Smooth muscle cell (in vitro differentiated cells): ENCODE measurements at regions not wholly inside any gene's neighbourhood (a gene's known extent, or its start where the extent isn't known, plus 50 kb on each side); places are given as distances from the start of the nearest gene placed in this dataset.
"Not testable (repeated sequence)": the region's sequence is repeated elsewhere in the genome, so short reads cannot be mapped to it uniquely, and the experiment has no call there.

Experiments
- DNase-seq: peaks from one replicate; lab custom pipeline; 2025; ENCODE audit not compliant: unreplicated experiment; lab: John Stamatoyannopoulos, UW
- H2AFZ ChIP-seq: fragments of 200-600 bp; sonication (generic); 2 replicates; pipeline ENCODE4 v1.6.0; 2016; ENCODE audit warnings: antibody characterized with exemption, low read depth, mild to moderate bottlenecking
- H3F3A ChIP-seq: fragments of 200-600 bp; sonication (generic); 2 replicates; pipeline ENCODE4 v1.6.0; 2017; ENCODE audit warnings: antibody characterized with exemption, low read depth
- H3K27ac ChIP-seq: fragments of 200-600 bp; sonication (generic); 2 replicates; pipeline ENCODE4 v1.5.1; 2016; ENCODE audit warnings: low read depth, mild to moderate bottlenecking
- H3K27me3 ChIP-seq: fragments of 200-600 bp; sonication (generic); 2 replicates; pipeline ENCODE4 v1.6.1; 2016; ENCODE audit warnings: low read depth, mild to moderate bottlenecking
- H3K36me3 ChIP-seq: fragments of 200-600 bp; sonication (generic); 2 replicates; pipeline ENCODE4 v1.5.1; 2016; ENCODE audit warnings: low read depth
- H3K4me1 ChIP-seq: fragments of 200-600 bp; sonication (generic); 2 replicates; pipeline ENCODE4 v1.5.1; 2016; ENCODE audit warnings: low read depth
- H3K4me2 ChIP-seq: fragments of 200-600 bp; sonication (generic); 2 replicates; pipeline ENCODE4 v1.6.0; 2016; ENCODE audit warnings: mild to moderate bottlenecking
- H3K4me3 ChIP-seq: fragments of 200-600 bp; sonication (generic); 2 replicates; pipeline ENCODE4 v1.5.1; 2016; ENCODE audit warnings: mild to moderate bottlenecking
- H3K79me2 ChIP-seq: fragments of 200-600 bp; sonication (generic); 2 replicates; pipeline ENCODE4 v1.6.0; 2016; ENCODE audit warnings: low read depth, mild to moderate bottlenecking
- H3K9ac ChIP-seq: fragments of 200-600 bp; sonication (generic); 2 replicates; pipeline ENCODE4 v1.6.0; 2016; ENCODE audit warnings: low read depth
- H3K9me3 ChIP-seq: fragments of 200-600 bp; sonication (generic); replicated peaks from 2 replicates; pipeline ENCODE4 v1.5.1; 2016; ENCODE audit warnings: low read depth
- H4K20me1 ChIP-seq: fragments of 200-600 bp; sonication (generic); 2 replicates; pipeline ENCODE4 v1.6.0; 2016; ENCODE audit warnings: low read depth
- WGBS: methylation state at CpG from one replicate; pipeline ENCODE4 v1.1.7; 2016; ENCODE audit warnings: low lambda C conversion rate; 5-methylcytosine and 5-hydroxymethylcytosine counted together
- TF ChIP-seq, protein P1 (sequence below): fragments of 200-600 bp; sonication (generic); IDR thresholded peaks from 2 replicates; pipeline ENCODE4 v1.5.1; 2017; ENCODE audit warnings: borderline replicate concordance, mild to moderate bottlenecking, antibody characterized with exemption; ENCODE audit not compliant: insufficient read depth, poor library complexity, severe bottlenecking

DNA sequence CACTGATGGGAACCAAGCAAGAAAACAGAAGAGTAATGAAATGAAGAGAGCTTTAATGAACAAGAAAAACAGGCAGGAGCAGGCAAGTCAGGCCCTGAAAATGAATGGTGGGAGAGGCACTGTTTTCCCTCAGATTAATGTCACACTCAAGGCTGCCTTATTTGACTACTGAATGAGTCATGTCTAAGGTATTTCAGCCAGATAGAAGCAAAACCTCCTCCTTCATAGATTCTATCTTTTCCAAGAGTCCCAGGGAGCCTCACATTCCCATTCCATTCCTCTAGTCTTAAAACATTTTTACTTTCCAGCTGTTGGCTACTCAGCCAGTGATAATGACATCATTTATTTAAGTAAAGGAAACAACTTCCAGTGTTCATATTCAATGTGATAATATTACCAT, 228.4 kb upstream of the NRIP1 start:
- Histone ChIP-seq H3K4me2 (peak overlapping the region; percentile 26), H3K4me1 (peaks cover 13% of the 10 kb centered on the region), H3K4me3 (no peak overlapping the region), H3K79me2 (no peaks in the 10 kb centered on the region), H3K27ac (peak overlapping the region; percentile 76), H3K36me3 (no peaks in the 10 kb centered on the region), H2AFZ (peak overlapping the region; percentile 37), H4K20me1 (no peaks in the 10 kb centered on the region), H3K9me3 (no peaks in the 10 kb centered on the region), H3K27me3 (no peaks in the 10 kb centered on the region), H3K9ac (no peak overlapping the region), H3F3A (peaks cover 4% of the 10 kb centered on the region)
- TF ChIP-seq, protein P1, sequence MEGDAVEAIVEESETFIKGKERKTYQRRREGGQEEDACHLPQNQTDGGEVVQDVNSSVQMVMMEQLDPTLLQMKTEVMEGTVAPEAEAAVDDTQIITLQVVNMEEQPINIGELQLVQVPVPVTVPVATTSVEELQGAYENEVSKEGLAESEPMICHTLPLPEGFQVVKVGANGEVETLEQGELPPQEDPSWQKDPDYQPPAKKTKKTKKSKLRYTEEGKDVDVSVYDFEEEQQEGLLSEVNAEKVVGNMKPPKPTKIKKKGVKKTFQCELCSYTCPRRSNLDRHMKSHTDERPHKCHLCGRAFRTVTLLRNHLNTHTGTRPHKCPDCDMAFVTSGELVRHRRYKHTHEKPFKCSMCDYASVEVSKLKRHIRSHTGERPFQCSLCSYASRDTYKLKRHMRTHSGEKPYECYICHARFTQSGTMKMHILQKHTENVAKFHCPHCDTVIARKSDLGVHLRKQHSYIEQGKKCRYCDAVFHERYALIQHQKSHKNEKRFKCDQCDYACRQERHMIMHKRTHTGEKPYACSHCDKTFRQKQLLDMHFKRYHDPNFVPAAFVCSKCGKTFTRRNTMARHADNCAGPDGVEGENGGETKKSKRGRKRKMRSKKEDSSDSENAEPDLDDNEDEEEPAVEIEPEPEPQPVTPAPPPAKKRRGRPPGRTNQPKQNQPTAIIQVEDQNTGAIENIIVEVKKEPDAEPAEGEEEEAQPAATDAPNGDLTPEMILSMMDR: no peak
- DNase-seq: no peak

- TF ChIP-seq, protein P1: no peak
Measured at GRCh38 chr21:15295875-15296274, 231.1 kb upstream of the NRIP1 start.

GRCh38 chr21:15297824-15298223, 233.0 kb upstream of the NRIP1 start:
- H3F3A ChIP-seq: peaks cover 4% of the 10 kb centered on the region
- TF ChIP-seq, protein P1: no peak
- H3K79me2 ChIP-seq: no peaks in the 10 kb centered on the region

More at GRCh38 chr21:15295875-15296274, 231.1 kb upstream of the NRIP1 start:
- no peak for DNase-seq
- H3K9ac ChIP-seq: no peak overlapping the region
- H3K9me3 ChIP-seq: no peaks in the 10 kb centered on the region
- no peaks in the 10 kb centered on the region for H3K27me3 ChIP-seq
- no peaks in the 10 kb centered on the region for H3K79me2 ChIP-seq
- no peaks in the 10 kb centered on the region for H3K36me3 ChIP-seq
- no peak overlapping the region for H3K4me2 ChIP-seq
- no peak overlapping the region for H2AFZ ChIP-seq
- H3K4me1 ChIP-seq: peaks cover 13% of the 10 kb centered on the region
- WGBS: 90% methylated on average over 2 of the region's 2 CpGs
- peaks cover 4% of the 10 kb centered on the region for H3F3A ChIP-seq
- no peak overlapping the region for H3K4me3 ChIP-seq
- no peaks in the 10 kb centered on the region for H4K20me1 ChIP-seq
- no peak overlapping the region for H3K27ac ChIP-seq

GRCh38 chr21:15298306-15298705, 233.5 kb upstream of the NRIP1 start:
- no peak overlapping the region for H2AFZ ChIP-seq
- H3K4me2 ChIP-seq: no peak overlapping the region
- peaks cover 9% of the 10 kb centered on the region for H3K4me1 ChIP-seq
- TF ChIP-seq, protein P1: no peak
- H3K27ac ChIP-seq: no peak overlapping the region
- no peaks in the 10 kb centered on the region for H3K27me3 ChIP-seq
- H3K36me3 ChIP-seq: no peaks in the 10 kb centered on the region
- H3K9ac ChIP-seq: no peak overlapping the region
- no peaks in the 10 kb centered on the region for H3K79me2 ChIP-seq
- 71% methylated on average over 4 of the region's 4 CpGs for WGBS
- H4K20me1 ChIP-seq: no peaks in the 10 kb centered on the region
- DNase-seq: no peak
- H3F3A ChIP-seq: peaks cover 4% of the 10 kb centered on the region
- H3K4me3 ChIP-seq: no peak overlapping the region
- H3K9me3 ChIP-seq: no peaks in the 10 kb centered on the region

More at GRCh38 chr21:15297824-15298223, 233.0 kb upstream of the NRIP1 start:
- Histone ChIP-seq H3K36me3 (no peaks in the 10 kb centered on the region), H3K9ac (no peak overlapping the region), H3K9me3 (no peaks in the 10 kb centered on the region), H3K27ac (no peak overlapping the region), H3K27me3 (no peaks in the 10 kb centered on the region), H2AFZ (no peak overlapping the region), H3K4me2 (no peak overlapping the region), H3K4me3 (no peak overlapping the region), H3K4me1 (peaks cover 12% of the 10 kb centered on the region), H4K20me1 (no peaks in the 10 kb centered on the region)
- DNase-seq: no peak

DNA sequence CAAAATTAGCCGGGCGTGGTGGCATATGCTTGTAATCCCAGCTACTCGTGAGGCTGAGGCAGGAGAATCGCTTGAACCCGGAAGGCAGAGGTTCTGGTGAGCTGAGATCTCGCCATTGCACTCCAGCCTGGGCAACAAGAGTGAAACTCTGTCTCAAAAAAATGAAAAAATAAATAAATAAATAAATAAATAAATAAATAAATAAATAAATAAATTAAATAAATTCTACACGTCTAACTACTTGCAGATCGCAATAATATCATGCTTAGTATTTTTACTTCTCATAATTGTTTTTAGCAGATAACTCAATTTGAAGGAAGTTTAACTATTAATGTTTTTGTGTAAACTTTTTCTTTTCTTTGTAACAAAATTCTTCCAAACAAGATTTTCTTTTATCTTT, 234.0 kb upstream of the NRIP1 start:
- 96% methylated on average over 8 of the region's 8 CpGs for WGBS
- not testable (repeated sequence) for H3K9ac ChIP-seq, H3K4me2 ChIP-seq, H3K9me3 ChIP-seq, H3K79me2 ChIP-seq, H3K4me3 ChIP-seq, H3K4me1 ChIP-seq, H3K27ac ChIP-seq, DNase-seq, H3K36me3 ChIP-seq, H2AFZ ChIP-seq, H3F3A ChIP-seq, H4K20me1 ChIP-seq, H3K27me3 ChIP-seq
